GM12872 (cell line): ENCODE measurements at regions not wholly inside any gene's neighbourhood (a gene's known extent, or its start where the extent isn't known, plus 50 kb on each side); places are given as distances from the start of the nearest gene placed in this dataset.

ENCODE experiments used
- CTCF ChIP-seq: IDR thresholded peaks from 3 replicates; pipeline ENCODE4 v1.5.1; 2011; ENCODE audit warnings: low read depth, mild to moderate bottlenecking, low read length, moderate library complexity; ENCODE audit not compliant: insufficient read depth

- TF ChIP-seq CTCF = no peak
Observed at GRCh38 chr4:72919937-72920336, 149.6 kb downstream of the COX18 start.

- TF ChIP-seq CTCF = no peak
Observed at GRCh38 chr4:72919464-72919863, 150.1 kb downstream of the COX18 start.

GRCh38 chr4:72918362-72918761, 151.2 kb downstream of the COX18 start:
- TF ChIP-seq CTCF = no peak

- no peak for TF ChIP-seq CTCF
Observed at GRCh38 chr4:72911316-72911715, 158.2 kb downstream of the COX18 start.

GRCh38 chr4:72909461-72909860, 160.1 kb downstream of the COX18 start:
- TF ChIP-seq CTCF = no peak

GRCh38 chr4:72902354-72902753, 167.2 kb downstream of the COX18 start:
- no peak for TF ChIP-seq CTCF

GRCh38 chr4:72901553-72901952, 168.0 kb downstream of the COX18 start:
- no peak for TF ChIP-seq CTCF

- no peak for TF ChIP-seq CTCF
Observed at GRCh38 chr4:72900952-72901351, 168.6 kb downstream of the COX18 start.
